Sigmoid colon (tissue), 4 donors: ENCODE measurements at regions not wholly inside any gene's neighbourhood (a gene's known extent, or its start where the extent isn't known, plus 50 kb on each side); places are given as distances from the start of the nearest gene placed in this dataset.

ENCODE experiments used
- EP300 ChIP-seq, 4 donors: sonication (generic); formaldehyde crosslinking; IDR thresholded peaks; one replicate each; pipeline ENCODE4 v1.6.1; 2017; ENCODE audit warnings: antibody characterized with exemption in 4 of 4
- POLR2A ChIP-seq, 2 donors: fragments of 450-650 bp; IDR thresholded peaks; one replicate each; pipeline ENCODE4 v1.6.1; 2016; ENCODE audit warnings: antibody characterized with exemption in 2 of 2, mild to moderate bottlenecking in 2 of 2, moderate library complexity in 2 of 2
- POLR2AphosphoS5 ChIP-seq, 4 donors: sonication (generic); formaldehyde crosslinking; IDR thresholded peaks; one replicate each; pipeline ENCODE4 v1.6.1; 2017; ENCODE audit warnings: antibody characterized with exemption in 4 of 4
- TF ChIP-seq, protein P1 (sequence below), 4 experiments: fragments of 450-650 bp in 3 of 4; fragments of 200-600 bp in 1 of 4; IDR thresholded peaks; one replicate each; pipeline ENCODE4 v1.5.1; 2016 to 2019; ENCODE audit warnings: antibody characterized with exemption in 4 of 4, mild to moderate bottlenecking in 3 of 4, moderate library complexity in 2 of 4

DNA sequence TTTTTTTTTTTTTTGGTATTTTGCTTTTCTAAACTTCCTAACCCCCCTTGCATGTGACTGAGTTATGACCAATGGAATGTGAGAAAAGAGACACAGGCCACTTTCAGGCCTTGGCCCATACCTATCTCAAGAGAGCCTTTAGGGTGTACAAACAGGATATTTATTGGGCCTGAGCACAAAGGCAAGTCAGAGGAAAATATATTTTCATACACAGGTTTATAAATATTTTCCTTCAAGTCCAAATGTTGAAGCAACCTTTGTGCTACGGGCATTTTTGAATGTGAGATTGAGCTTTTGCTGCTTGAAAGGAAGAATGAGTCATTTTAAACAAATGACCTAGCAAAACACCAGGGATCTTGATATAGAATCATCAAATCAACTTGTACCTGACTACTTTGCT, 228.6 kb upstream of the E2F7 start:
- TF ChIP-seq, protein P1, sequence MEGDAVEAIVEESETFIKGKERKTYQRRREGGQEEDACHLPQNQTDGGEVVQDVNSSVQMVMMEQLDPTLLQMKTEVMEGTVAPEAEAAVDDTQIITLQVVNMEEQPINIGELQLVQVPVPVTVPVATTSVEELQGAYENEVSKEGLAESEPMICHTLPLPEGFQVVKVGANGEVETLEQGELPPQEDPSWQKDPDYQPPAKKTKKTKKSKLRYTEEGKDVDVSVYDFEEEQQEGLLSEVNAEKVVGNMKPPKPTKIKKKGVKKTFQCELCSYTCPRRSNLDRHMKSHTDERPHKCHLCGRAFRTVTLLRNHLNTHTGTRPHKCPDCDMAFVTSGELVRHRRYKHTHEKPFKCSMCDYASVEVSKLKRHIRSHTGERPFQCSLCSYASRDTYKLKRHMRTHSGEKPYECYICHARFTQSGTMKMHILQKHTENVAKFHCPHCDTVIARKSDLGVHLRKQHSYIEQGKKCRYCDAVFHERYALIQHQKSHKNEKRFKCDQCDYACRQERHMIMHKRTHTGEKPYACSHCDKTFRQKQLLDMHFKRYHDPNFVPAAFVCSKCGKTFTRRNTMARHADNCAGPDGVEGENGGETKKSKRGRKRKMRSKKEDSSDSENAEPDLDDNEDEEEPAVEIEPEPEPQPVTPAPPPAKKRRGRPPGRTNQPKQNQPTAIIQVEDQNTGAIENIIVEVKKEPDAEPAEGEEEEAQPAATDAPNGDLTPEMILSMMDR (IDR thresholded peaks at IDR 0.05) = no peak
- TF ChIP-seq POLR2AphosphoS5 (IDR thresholded peaks at IDR 0.05) (no peak), POLR2A (IDR thresholded peaks at IDR 0.05) (no peak), EP300 (IDR thresholded peaks at IDR 0.05) (no peak)
